ENCODE measurements at regions not wholly inside any gene's neighbourhood (a gene's known extent, or its start where the extent isn't known, plus 50 kb on each side); places are given as distances from the start of the nearest gene placed in this dataset.
"Not testable (repeated sequence)": the region's sequence is repeated elsewhere in the genome, so short reads cannot be mapped to it uniquely, and the experiment has no call there.

- H3K4me1 ChIP-seq: no peaks in the 10 kb centered on the region
- DNase-seq: no peak
- H3K36me3 ChIP-seq: no peaks in the 10 kb centered on the region
- TF ChIP-seq CTCF (IDR thresholded peaks at IDR 0.05; ENCODE audit: low read depth, low read length): no peak; the same call in 1 of the 2 replicates
- no peaks in the 10 kb centered on the region for H3K27me3 ChIP-seq
- no peak overlapping the region for H3K4me3 ChIP-seq (ENCODE audit: low read depth, low read length)
- no peaks in the 10 kb centered on the region; the same call in 1 of the 2 replicates for H3K9me3 ChIP-seq
These were observed 62.7 kb upstream of the OSTN start for GRCh38 chr3:191136347-191136746.

- Histone ChIP-seq H3K4me3 (ENCODE audit: low read depth, low read length) (no peak overlapping the region), H3K9me3 (no peaks in the 10 kb centered on the region; the same call in 1 of the 2 replicates), H3K36me3 (no peaks in the 10 kb centered on the region), H3K27me3 (no peaks in the 10 kb centered on the region), H3K4me1 (no peaks in the 10 kb centered on the region)
- no peak for DNase-seq
- no peak for TF ChIP-seq CTCF (IDR thresholded peaks at IDR 0.05; ENCODE audit: low read depth, low read length)
These were observed 63.9 kb upstream of the OSTN start for GRCh38 chr3:191135175-191135574.

GRCh38 chr3:191133359-191133758 is 65.7 kb upstream of the OSTN start:
- H3K9me3 ChIP-seq: no peaks in the 10 kb centered on the region; the same call in 1 of the 2 replicates
- no peaks in the 10 kb centered on the region for H3K36me3 ChIP-seq
- no peaks in the 10 kb centered on the region for H3K4me1 ChIP-seq
- no peak for DNase-seq
- H3K27me3 ChIP-seq: no peaks in the 10 kb centered on the region
- H3K4me3 ChIP-seq (ENCODE audit: low read depth, low read length): no peak overlapping the region
- TF ChIP-seq CTCF (IDR thresholded peaks at IDR 0.05; ENCODE audit: low read depth, low read length): no peak

DNA sequence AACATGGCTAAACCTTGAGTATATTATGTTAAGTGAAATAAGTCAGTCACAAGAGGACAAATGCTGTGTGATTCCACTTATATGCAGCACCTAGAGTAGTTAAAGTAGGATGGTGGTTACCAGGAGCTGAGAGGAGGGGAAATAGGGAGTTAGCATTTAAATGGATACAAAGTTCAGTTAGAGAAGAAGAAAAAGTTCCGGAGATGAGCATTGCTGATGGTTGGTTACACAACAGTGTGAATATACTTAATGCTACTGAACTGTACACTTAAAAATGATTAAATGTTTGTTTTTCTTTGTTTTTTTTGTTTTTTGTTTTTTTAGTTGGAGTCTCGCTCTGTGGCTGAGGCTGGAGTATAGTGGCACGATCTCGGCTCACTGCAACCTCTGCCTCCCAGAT is 67.7 kb upstream of the OSTN start:
- Histone ChIP-seq H3K4me3 (ENCODE audit: low read depth, low read length) (no peak overlapping the region), H3K36me3 (no peaks in the 10 kb centered on the region), H3K27me3 (no peaks in the 10 kb centered on the region), H3K4me1 (no peaks in the 10 kb centered on the region), H3K9me3 (no peaks in the 10 kb centered on the region; the same call in 1 of the 2 replicates)
- DNase-seq: no peak
- no peak for TF ChIP-seq CTCF (IDR thresholded peaks at IDR 0.05; ENCODE audit: low read depth, low read length)

GRCh38 chr3:191124891-191125290 is 74.2 kb upstream of the OSTN start:
- H3K4me1 ChIP-seq; DNase-seq; H3K9me3 ChIP-seq; H3K4me3 ChIP-seq (ENCODE audit: low read depth, low read length); H3K36me3 ChIP-seq; H3K27me3 ChIP-seq: not testable (repeated sequence)

DNA sequence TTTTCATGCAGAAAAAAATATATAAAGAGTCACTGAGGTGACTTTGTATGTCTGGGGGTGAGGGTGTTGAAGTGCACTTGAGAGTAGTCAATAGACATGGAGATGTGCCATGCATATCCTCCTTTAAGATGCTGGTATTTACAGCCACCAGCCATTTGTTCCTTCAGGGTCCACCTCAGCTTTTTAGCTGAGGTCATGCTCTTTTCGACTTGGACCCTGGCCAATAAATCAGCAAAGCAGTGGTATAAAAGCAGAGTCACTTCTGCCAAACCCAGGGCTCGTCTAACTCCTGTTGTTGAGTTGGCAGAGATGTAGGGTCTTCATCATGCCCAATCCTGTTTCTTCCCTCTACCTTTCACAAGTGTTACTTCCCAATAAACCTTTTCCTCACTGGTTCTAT is 75.1 kb upstream of the OSTN start:
- Histone ChIP-seq H3K9me3 (no peaks in the 10 kb centered on the region), H3K4me3 (ENCODE audit: low read depth, low read length) (no peak overlapping the region), H3K27me3 (no peaks in the 10 kb centered on the region), H3K36me3 (no peaks in the 10 kb centered on the region), H3K4me1 (no peaks in the 10 kb centered on the region)
- TF ChIP-seq CTCF (IDR thresholded peaks at IDR 0.05; ENCODE audit: low read depth, low read length): no peak
- no peak for DNase-seq

- DNase-seq: no peak
- no peaks in the 10 kb centered on the region for H3K36me3 ChIP-seq
- no peak for TF ChIP-seq CTCF (IDR thresholded peaks at IDR 0.05; ENCODE audit: low read depth, low read length)
- no peaks in the 10 kb centered on the region for H3K9me3 ChIP-seq
- H3K4me1 ChIP-seq: no peaks in the 10 kb centered on the region
- H3K27me3 ChIP-seq: no peaks in the 10 kb centered on the region
- H3K4me3 ChIP-seq (ENCODE audit: low read depth, low read length): no peak overlapping the region
These were observed 75.8 kb upstream of the OSTN start for GRCh38 chr3:191123231-191123630.

Measured in BE2C (cell line).